ENCODE measurements at regions not wholly inside any gene's neighbourhood (a gene's known extent, or its start where the extent isn't known, plus 50 kb on each side); places are given as distances from the start of the nearest gene placed in this dataset.
"Not testable (repeated sequence)": the region's sequence is repeated elsewhere in the genome, so short reads cannot be mapped to it uniquely, and the experiment has no call there.

- DNase-seq = no peak
These were observed 300.5 kb upstream of the CTNND2 start for GRCh38 chr5:12204761-12205160.

DNA sequence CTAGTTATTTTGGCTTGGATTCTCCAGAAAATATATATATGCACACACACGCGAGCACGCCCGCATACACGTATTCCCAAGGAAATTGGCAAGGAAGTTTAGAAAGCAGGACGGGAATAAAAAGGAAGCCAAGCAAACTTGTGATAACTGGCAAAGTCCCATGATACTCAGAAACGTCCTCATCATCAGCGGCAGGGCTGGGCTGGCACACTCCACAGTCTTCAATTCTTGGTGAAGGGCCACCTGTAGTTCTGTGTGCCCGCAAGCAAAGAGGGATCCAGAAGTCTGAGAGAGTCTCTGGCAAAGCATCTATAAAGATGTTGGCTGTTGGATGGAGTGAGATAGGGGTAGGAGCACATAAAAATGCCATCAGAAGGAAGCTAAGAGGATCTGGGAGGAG is 289.3 kb upstream of the CTNND2 start:
- DNase-seq = no peak

DNA sequence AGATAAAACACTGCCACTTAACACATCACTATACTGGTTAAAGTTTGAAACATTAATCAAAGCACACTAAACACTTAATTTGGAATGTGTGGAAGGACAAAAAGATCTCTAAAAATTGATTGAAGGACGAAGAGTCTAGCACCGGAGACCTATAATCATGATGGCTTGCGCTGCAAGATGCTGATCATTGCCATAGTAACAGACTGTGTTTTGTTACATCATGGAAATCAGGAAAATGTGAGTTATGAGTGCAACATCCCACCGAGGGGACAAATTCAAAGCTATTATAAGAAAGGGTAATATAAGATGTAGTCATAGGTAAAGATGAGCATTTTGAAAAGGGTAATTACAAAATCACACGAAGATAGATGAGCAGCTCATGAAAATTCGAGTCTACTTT is 278.8 kb upstream of the CTNND2 start:
- no peak for DNase-seq

DNA sequence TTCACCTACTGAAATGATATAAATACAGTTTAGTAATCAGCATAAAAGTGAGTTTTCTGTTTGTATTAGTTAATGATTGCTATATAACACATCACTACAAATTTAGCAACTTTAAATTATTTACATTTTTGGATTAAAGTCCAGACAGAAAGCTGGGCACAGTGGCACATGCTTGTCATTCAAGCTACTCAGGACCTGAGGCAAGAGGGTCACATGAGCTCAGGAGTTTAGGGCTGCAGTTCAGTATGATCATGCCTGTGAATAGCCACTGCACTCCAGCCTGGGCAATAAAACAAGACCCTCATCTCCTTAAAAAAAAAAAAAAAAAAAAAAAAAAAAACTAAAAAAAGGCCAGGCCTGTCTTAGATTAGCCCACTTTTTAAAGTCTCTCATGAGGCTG is 273.6 kb upstream of the CTNND2 start:
- no peak for DNase-seq

DNA sequence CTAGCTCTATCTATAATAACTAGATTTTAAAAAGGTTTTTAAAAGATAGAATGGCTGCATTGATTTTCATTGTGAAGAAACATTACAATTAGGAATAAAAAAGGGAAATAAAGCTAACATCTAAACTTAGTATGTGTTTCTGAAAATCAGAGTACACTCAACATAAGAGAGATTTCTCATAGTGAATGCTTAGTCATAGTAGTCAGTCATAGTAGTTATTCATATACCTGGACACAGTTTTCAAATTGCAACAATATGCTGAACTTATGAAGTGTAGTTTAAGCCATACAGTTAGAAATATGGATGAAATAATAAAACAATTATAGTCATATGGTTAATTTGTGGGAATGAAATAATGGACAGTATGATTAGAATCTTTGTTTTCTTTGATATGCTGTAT is 273.0 kb upstream of the CTNND2 start:
- no peak for DNase-seq

DNA sequence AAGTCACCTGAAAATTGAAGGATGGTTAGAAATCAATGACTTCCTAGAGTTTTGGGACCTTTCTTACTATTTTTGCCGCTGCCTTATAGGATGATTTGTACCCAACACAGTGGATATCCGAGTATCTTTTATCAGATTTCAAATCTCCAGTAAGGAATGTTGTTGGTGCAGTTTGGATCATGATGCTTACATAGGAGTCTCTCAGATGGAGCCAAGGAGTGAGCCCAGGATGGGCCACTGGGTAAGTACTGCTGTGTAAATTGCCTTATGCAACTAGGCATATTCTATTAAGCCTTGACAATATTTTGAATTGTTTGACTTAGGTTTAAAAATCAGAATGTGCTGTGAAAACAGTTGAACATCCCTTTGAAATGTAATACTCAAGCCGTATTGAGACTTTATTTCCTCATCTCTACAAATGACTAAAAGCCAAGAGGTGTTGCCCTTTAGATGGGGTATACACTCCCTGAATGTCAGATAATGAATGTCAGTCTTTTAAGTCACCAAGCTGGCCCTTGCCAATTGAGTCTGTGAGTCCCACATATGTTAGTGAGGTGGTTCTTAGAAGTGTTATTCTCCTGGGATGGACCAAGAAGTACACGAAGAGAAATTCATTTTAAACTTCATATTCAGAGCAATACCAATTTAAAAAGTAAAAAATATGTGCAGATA is 271.8 kb upstream of the CTNND2 start:
- DNase-seq = no peak

DNA sequence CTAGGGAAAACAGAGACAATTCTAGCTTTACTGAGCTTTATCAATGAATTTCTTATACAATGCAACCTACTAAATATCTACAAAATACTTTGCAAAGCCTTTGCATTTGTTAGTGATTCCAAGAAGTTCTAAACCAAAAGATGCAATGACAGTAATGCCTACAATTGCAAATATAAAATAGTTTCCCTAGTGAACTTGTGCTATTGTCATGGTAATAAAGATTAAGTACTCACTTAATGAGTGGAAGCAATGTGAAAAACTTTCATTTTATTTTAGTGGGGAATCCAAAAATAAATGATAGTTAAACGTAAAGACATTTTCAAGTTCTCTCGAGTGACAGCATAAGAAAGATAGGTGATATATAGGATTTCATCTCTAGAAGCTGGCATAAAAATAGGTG is 270.5 kb upstream of the CTNND2 start:
- no peak for DNase-seq

DNA sequence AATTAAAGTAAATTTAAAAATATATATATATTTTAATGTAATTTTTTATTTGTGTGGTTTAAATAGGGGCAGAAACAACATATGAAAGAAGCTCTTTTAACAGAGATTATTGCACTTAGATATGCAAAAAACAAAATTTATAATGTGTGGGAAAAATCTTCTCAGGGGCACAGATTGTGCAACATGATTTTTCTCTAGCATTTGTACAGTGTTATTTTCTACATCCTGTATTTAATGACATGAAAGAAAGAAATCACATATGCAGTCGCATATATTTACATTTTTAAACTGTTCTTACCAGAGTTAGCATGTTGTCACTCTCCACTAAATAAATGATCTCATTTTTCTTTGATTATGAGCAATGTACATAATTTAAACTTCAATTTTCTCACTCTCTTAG is 265.3 kb upstream of the CTNND2 start:
- DNase-seq = no peak

- no peak for DNase-seq
These were observed 258.6 kb upstream of the CTNND2 start for GRCh38 chr5:12162863-12163262.

- no peak for DNase-seq
These were observed 243.3 kb upstream of the CTNND2 start for GRCh38 chr5:12147513-12147912.

GRCh38 chr5:12141496-12141895 is 237.2 kb upstream of the CTNND2 start:
- DNase-seq = no peak

DNA sequence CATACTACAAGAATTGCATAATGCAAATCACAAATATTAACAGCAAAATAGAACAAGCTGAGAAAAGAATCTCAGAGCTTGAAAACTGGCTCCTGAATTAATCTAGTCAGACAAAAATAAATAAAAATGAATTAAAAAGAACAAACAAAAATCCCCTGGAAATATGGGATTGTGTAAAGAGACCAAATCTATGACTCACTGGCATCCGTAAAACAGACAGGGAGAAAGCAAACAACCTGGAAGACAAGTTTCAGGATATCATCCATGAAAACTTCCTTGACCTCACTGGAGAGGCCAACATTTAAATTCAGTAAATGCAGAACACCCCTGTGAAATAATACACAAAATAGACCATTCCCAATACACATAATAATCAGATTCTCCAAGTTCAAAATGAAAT is 229.3 kb upstream of the CTNND2 start:
- DNase-seq = no peak

- not testable (repeated sequence) for DNase-seq
These were observed 226.8 kb upstream of the CTNND2 start for GRCh38 chr5:12131020-12131419.

DNA sequence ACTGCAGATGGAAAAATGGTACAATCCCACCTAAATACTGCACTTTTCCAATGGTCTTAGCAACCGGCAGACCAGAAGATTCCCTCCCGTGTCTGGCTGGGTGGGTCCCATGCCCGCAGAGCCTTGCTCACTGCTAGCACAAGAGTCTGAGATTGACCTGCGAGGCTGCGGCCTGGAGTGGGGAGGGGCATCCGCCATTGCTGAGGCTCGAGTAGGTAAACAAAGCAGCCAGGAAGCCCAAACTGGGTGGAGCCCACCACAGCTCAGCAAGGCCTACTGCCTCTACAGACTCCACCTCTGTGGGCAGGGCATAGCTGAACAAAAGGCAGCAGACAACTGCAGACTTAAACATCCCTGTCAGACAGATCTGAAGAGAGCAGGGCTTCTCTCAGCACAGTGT is 221.6 kb upstream of the CTNND2 start:
- no peak for DNase-seq

DNA sequence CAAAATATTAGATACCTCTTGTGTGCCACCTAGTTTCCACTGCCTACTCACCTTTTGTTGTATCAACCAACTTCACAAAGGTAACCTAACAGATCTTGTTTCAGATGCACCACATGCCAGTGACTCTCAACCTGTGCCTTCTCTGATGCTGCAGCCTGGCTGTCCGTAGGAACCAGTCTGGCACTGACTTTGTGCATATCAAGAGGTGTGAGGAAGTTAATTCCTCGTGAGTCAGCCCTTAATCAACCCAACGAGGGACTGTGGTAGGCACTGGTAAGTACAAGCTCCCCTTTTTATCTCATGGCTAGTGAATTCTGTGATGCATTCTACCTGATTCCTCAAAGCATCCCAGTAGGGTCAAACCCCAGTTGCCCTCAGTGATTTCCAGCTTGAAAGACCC is 215.4 kb upstream of the CTNND2 start:
- DNase-seq = no peak

DNA sequence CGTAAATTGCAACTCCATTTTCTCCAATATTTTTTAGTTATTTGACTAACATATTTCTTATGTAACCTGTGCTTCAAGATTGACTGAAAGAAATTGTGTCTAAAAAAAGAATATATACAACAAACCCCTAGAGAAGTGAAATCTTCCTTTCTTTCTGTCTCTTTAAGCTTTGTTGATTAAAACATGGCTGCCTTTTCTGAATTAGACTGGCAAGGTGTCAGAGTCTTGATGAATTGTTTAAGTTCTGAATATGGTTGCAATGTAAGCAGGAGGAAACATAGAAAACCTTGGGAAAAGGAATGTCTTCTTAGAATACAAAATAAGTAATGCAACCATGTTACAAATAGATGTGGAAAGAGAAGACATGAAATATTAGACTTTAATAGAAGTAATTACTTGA is 209.8 kb upstream of the CTNND2 start:
- no peak for DNase-seq

DNA sequence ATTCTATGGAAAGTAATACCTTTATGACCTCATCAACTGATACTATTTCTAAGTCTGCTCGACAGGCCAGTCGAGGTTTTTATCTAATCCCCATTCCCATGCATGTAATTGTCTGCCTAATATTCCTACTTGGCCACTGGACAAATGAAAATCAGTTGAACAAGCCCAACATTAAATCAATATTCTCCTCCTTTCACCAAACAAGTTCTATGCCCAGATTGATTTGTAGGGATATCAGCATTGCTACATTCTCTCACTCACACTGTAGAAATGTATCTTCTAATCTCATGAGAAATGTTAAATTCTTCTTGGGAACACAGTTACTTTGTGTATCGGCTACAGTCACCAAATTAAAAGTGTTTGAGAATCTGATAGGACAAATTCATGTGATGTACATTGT is 208.8 kb upstream of the CTNND2 start:
- no peak for DNase-seq

DNA sequence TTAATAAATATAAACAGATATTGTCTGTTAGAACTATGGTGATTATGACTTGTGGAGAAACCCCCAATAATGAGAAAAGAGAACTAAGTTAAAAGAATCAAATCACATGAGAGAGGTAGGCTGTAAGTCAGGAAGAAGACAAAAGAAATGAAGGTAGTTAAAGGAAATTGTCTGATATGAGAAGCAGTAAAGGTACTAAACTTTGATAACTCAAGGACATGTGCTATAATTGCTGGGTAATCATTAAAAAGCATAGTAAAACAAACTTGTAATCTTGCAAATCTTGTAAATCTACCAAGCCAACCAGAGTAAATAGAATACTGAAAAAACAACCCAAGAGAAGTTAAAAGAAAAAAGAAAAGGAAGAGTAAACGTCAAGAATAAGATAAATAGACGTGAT is 207.0 kb upstream of the CTNND2 start:
- DNase-seq = no peak

DNA sequence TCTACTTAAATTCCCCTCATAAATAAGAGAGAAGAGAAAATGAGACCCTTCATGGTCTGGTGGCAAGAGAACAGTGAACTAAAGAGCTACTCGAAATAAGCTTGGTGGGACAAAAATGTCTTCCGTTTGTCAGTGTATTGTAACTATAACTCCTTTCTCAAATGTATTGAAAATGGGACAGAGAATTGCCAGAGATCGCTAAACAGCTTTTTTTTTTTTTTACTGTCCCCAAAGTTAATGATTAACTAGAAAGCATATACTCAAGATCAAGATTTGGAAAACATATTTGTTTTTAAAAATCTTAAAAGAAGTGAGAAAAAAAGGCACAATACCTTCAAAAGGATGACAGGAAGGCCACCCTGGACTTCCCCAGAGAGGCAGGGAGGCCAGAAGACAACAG is 206.4 kb upstream of the CTNND2 start:
- DNase-seq = no peak

GRCh38 chr5:12109075-12109688 is 204.9 kb upstream of the CTNND2 start:
- DNase-seq = no peak

DNA sequence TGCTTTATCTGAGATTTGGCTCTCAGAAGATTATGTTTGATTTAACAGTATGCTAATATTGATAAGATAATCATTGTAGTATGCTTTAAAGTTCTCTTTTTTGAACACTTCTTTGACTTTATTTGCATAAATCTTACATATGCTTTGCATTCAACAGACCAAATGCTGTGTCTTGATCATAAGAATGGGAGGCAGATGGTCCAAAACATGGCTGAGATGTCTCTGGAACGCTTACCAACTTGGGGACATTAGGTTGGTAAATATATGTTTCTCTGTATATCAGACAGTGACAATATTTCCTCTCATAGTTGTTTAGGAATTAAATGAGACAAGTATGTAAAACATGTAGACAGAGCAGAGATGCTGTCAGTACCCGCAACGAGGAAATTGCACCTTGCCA is 197.9 kb upstream of the CTNND2 start:
- no peak for DNase-seq

- no peak for DNase-seq
These were observed 196.3 kb upstream of the CTNND2 start for GRCh38 chr5:12100542-12100941.

- DNase-seq = no peak
These were observed 195.1 kb upstream of the CTNND2 start for GRCh38 chr5:12099296-12099695.

GRCh38 chr5:12095808-12096281 is 191.6 kb upstream of the CTNND2 start:
- DNase-seq = no peak

DNA sequence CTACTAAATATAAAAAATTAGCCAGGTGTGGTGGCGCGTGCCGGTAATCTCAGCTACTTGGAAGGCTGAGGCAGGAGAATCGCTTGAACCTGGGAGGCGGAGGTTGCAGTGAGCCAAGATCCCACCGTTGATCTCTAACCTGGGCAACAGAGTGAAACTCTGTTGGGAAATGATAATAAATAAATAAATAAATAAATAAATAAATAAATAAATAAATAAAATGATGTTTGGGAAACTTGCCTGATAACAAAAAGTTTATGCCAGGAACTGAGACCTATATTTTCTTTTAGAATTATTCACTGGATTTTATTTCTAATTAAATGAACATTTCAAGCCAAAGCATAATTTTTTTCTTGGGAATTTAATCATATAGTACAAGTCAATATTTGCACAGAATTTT is 189.3 kb upstream of the CTNND2 start:
- DNase-seq = no peak

Measured in NCI-H345 (cell line).